Endothelial cell of umbilical vein (primary cell): ENCODE measurements at regions not wholly inside any gene's neighbourhood (a gene's known extent, or its start where the extent isn't known, plus 50 kb on each side); places are given as distances from the start of the nearest gene placed in this dataset.

Experiments used
- BruUV-seq: library from RNA; stranded (reverse); fragments of 400-500 nt; replicated peaks from 2 replicates; lab custom pipeline; 2021; lab: Mats Ljungman, UMichigan
- CTCF ChIA-PET: fragments of 300-600, 350-600 bp; sonication (Branson Sonifier 250); formaldehyde crosslinking; loops from one replicate; lab custom pipeline; 2021; ENCODE audit warnings: antibody characterized with exemption, inconsistent platforms; lab: Charles Lee
- POLR2A ChIA-PET: fragments of 300-600, 350-600 bp; sonication (Branson Sonifier 250); formaldehyde crosslinking; loops from one replicate; lab custom pipeline; 2021; ENCODE audit warnings: antibody characterized with exemption, inconsistent platforms; lab: Charles Lee
- DNase-seq: peaks from one replicate; pipeline ENCODE4 v3.0.0-alpha.2; 2011; ENCODE audit warnings: low read depth, low spot score
- FAIRE-seq: peaks from 2 replicates; lab custom pipeline; 2011; peaks lifted over from hg19 to GRCh38; lab: Jason Lieb, UNC
- H2AFZ ChIP-seq: 2 replicates; pipeline ENCODE4 v1.6.0; 2012; ENCODE audit warnings: low read depth, low read length, control low read depth, inconsistent platforms
- H3K27ac ChIP-seq: 2 replicates; pipeline ENCODE4 v1.5.1; 2011; ENCODE audit warnings: low read depth, mild to moderate bottlenecking, control low read depth, low read length, moderate library complexity; ENCODE audit not compliant: insufficient read depth
- H3K27me3 ChIP-seq, 2 experiments: 2 replicates each; pipeline versions ENCODE4 v1.6.0 to v1.6.1; 2011; ENCODE audit warnings: low read length in 2 of 2, mixed read lengths in 1 of 2; ENCODE audit not compliant: control insufficient read depth in 2 of 2, insufficient read depth in 2 of 2
- H3K36me3 ChIP-seq, 2 experiments: 2 replicates in 1 of 2; 3 replicates in 1 of 2; pipeline ENCODE4 v1.5.1; 2011; ENCODE audit warnings: low read length in 2 of 2, mild to moderate bottlenecking in 1 of 2, moderate library complexity in 1 of 2; ENCODE audit not compliant: control insufficient read depth in 2 of 2, insufficient read depth in 2 of 2; ENCODE audit errors: extremely low read depth in 1 of 2
- H3K4me1 ChIP-seq: 3 replicates; pipeline ENCODE4 v1.5.1; 2011; ENCODE audit warnings: mild to moderate bottlenecking, low read length; ENCODE audit not compliant: control insufficient read depth, insufficient read depth; ENCODE audit errors: extremely low read depth
- H3K4me2 ChIP-seq: 2 replicates; pipeline ENCODE4 v1.6.1; 2011; ENCODE audit warnings: low read length, control low read depth, mixed read lengths; ENCODE audit not compliant: insufficient read depth
- H3K4me3 ChIP-seq, 3 experiments: fragments of 200-600 bp in 1 of 3; sonication (generic), shearing (Covaris generic) in 1 of 3; replicated peaks in 1 of 3; 2 replicates each; pipeline ENCODE4 v1.5.1; 2011 to 2016; ENCODE audit warnings: control low read depth in 3 of 3, low read length in 3 of 3, mild to moderate bottlenecking in 2 of 3, inconsistent platforms in 1 of 3, low read depth in 1 of 3, moderate library complexity in 1 of 3; ENCODE audit not compliant: insufficient read depth in 1 of 3
- H3K79me2 ChIP-seq: 2 replicates; pipeline ENCODE4 v1.6.0; 2012; ENCODE audit warnings: low read length, inconsistent platforms; ENCODE audit not compliant: control insufficient read depth, insufficient read depth
- H3K9ac ChIP-seq: replicated peaks from 2 replicates; pipeline ENCODE3; 2011; ENCODE audit warnings: low read length, control low read depth; ENCODE audit not compliant: insufficient read depth; ENCODE audit errors: extremely low read depth
- H3K9me1 ChIP-seq: replicated peaks from 3 replicates; pipeline ENCODE4 v1.6.0; 2011; ENCODE audit warnings: mild to moderate bottlenecking, low read length; ENCODE audit not compliant: control insufficient read depth, insufficient read depth; ENCODE audit errors: extremely low read depth
- H3K9me3 ChIP-seq: replicated peaks from 2 replicates; pipeline ENCODE4 v1.5.1; 2012; ENCODE audit warnings: low read length, inconsistent platforms; ENCODE audit not compliant: control insufficient read depth, insufficient read depth
- H4K20me1 ChIP-seq: replicated peaks from 2 replicates; pipeline ENCODE3; 2011; ENCODE audit warnings: mild to moderate bottlenecking, low read length; ENCODE audit not compliant: control insufficient read depth, insufficient read depth; ENCODE audit errors: extremely low read depth
- CTCF ChIP-seq, 2 donors: IDR thresholded peaks; 1 replicate in 1 of 2; 2 replicates in 1 of 2; pipeline ENCODE4 v1.5.1; 2011; ENCODE audit warnings: low read length in 2 of 2, mild to moderate bottlenecking in 2 of 2, moderate library complexity in 2 of 2, control low read depth in 1 of 2, inconsistent platforms in 1 of 2, low read depth in 1 of 2; ENCODE audit not compliant: insufficient read depth in 1 of 2; ENCODE audit errors: extremely low read depth in 1 of 2
- FOS ChIP-seq: IDR thresholded peaks from 2 replicates; pipeline ENCODE4 v1.6.1; 2011; ENCODE audit warnings: mild to moderate bottlenecking, low read length, moderate library complexity, borderline replicate concordance; ENCODE audit not compliant: insufficient read depth
- GATA2 ChIP-seq: IDR thresholded peaks from 2 replicates; pipeline ENCODE4 v1.7.0; 2011; ENCODE audit warnings: low read depth, mild to moderate bottlenecking, moderate library complexity, mixed read lengths, low read length; ENCODE audit not compliant: insufficient read length, insufficient read depth
- JUN ChIP-seq: IDR thresholded peaks from 2 replicates; pipeline ENCODE4 v1.6.1; 2011; ENCODE audit warnings: borderline replicate concordance, low read depth; ENCODE audit not compliant: insufficient read length, insufficient read depth
- MAX ChIP-seq: IDR thresholded peaks from 2 replicates; pipeline ENCODE4 v1.6.1; 2011; ENCODE audit not compliant: insufficient read depth, insufficient read length
- MYC ChIP-seq: IDR thresholded peaks from one replicate; pipeline ENCODE4 v1.6.1; 2011; ENCODE audit warnings: mild to moderate bottlenecking, low read depth, low read length
- POLR2A ChIP-seq: IDR thresholded peaks from 2 replicates; pipeline ENCODE4 v1.6.1; 2012; ENCODE audit warnings: low read depth, mild to moderate bottlenecking, control low read depth, low read length
- POLR2AphosphoS5 ChIP-seq: IDR thresholded peaks from 2 replicates; pipeline ENCODE4 v1.6.1; 2012; ENCODE audit warnings: low read depth, mild to moderate bottlenecking, control low read depth, low read length, moderate library complexity; ENCODE audit not compliant: insufficient read depth
- dilution Hi-C: fragments of 300-500 bp; cut with MboI; formaldehyde crosslinking; loops from one replicate; pipeline ENCODE4 v1.15.0; 2019; ENCODE audit warnings: low sequenced_read_pairs; ENCODE audit not compliant: extremely low pct_ligation_motif_present
- intact Hi-C: fragments of 100-400 bp; cut with micrococcal nuclease; formaldehyde crosslinking; loops from one replicate; pipeline ENCODE4 v1.10.0; 2022

DNA sequence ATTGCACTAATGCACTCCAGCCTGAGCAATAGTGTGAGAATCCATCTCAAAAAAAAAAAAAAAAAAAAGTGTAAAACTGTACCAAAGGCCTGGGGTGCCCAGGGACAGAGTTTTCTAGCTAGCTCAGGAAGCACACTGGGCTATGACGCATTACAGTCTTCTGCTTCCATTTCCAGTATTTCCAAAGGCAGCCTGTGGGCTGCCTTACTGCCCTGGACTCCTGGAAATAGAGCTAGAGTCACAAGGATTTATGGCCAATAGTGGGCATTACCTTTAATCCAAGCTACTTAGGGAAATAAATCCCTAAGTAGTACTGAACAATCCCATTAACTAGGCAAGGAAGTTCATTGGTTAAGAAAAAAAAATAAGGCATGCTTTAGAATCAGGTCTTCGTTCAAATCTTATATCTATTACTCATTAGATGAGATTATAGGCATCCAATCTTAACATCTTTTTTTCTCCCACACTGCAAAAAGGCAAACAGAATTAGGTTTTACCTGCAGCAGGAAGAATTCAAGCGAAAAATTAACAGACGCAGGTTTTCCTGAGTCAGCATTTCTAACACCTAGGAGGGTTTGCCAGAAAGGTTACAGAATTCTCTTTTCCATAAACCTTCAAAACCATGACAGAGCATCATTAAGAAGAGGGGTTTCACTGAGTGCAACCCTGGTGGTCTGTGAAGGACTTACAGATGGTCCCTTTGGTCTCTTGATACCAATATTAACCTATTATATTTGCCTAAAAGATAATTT, 85.6 kb upstream of the CCDC112 start:
- BruUV-seq: no TSS peak
- no peak overlapping the region for H3K4me2 ChIP-seq
- H3K9me1 ChIP-seq: no peaks in the 10 kb centered on the region
- TF ChIP-seq GATA2: no peak
- no peak for TF ChIP-seq POLR2A
- dilution Hi-C loops: no loop called here
- H4K20me1 ChIP-seq: no peaks in the 10 kb centered on the region
- CTCF ChIA-PET: interaction anchor here (0.5 to 1.3 kb wide), 4 partner anchors 9 to 120 kb away, joined by 3 to 5 read pairs (median 4); no protein-coding TSS in a partner anchor
- H3K4me1 ChIP-seq: peaks cover 7% of the 10 kb centered on the region
- H2AFZ ChIP-seq: no peak overlapping the region
- intact Hi-C loops: loop anchor here (1.0 kb wide), 1 partner anchor 16 kb away; no protein-coding TSS in a partner anchor
- H3K36me3 ChIP-seq: no peaks in the 10 kb centered on the region
- no peaks in the 10 kb centered on the region for H3K9me3 ChIP-seq
- H3K4me3 ChIP-seq: no peak overlapping the region
- H3K9ac ChIP-seq: no peak overlapping the region
- no peak for FAIRE-seq
- no peak for DNase-seq
- POLR2A ChIA-PET: no interaction called here
- no peak overlapping the region for H3K27ac ChIP-seq
- no peaks in the 10 kb centered on the region for H3K27me3 ChIP-seq
- H3K79me2 ChIP-seq: no peaks in the 10 kb centered on the region

- no peak for DNase-seq
- dilution Hi-C loops (no loop called here), intact Hi-C loops (no loop called here)
- Histone ChIP-seq H3K9ac (no peak overlapping the region), H3K36me3 (no peaks in the 10 kb centered on the region), H3K4me1 (peaks cover 7% of the 10 kb centered on the region), H3K27me3 (no peaks in the 10 kb centered on the region), H3K27ac (no peak overlapping the region), H4K20me1 (no peaks in the 10 kb centered on the region), H3K9me3 (no peaks in the 10 kb centered on the region), H3K79me2 (no peaks in the 10 kb centered on the region), H3K9me1 (no peaks in the 10 kb centered on the region), H2AFZ (no peak overlapping the region), H3K4me3 (no peak overlapping the region), H3K4me2 (no peak overlapping the region)
- no peak for FAIRE-seq
- no TSS peak for BruUV-seq
- TF ChIP-seq MAX: no peak
- no peak for TF ChIP-seq CTCF (IDR thresholded peaks at IDR 0.05; ENCODE audit: extremely low read depth in 1 of 2, insufficient read depth in 1 of 2, low read depth in 1 of 2, low read length in 2 of 2)
- no peak for TF ChIP-seq MYC
- no peak for TF ChIP-seq POLR2A
- TF ChIP-seq JUN: no peak
- TF ChIP-seq FOS: no peak
- no peak for TF ChIP-seq POLR2AphosphoS5
- TF ChIP-seq GATA2: no peak
- ChIA-PET POLR2A (no interaction called here), CTCF (interaction anchor here (1.5 kb wide), 1 partner anchor 195 kb away, joined by 3 read pairs; no protein-coding TSS in a partner anchor)
Observed at GRCh38 chr5:115379622-115380344, 83.3 kb upstream of the CCDC112 start.
